H9 (cell line): ENCODE measurements at regions not wholly inside any gene's neighbourhood (a gene's known extent, or its start where the extent isn't known, plus 50 kb on each side); places are given as distances from the start of the nearest gene placed in this dataset.

ENCODE experiments used
- DNase-seq: peaks from one replicate; pipeline ENCODE4 v3.0.0-alpha.2; 2017
- H2AFZ ChIP-seq: one replicate; pipeline ENCODE4 v1.6.1; 2013; ENCODE audit warnings: mild to moderate bottlenecking, low read length, control low read depth, moderate library complexity
- H2AK5ac ChIP-seq: 2 replicates; pipeline ENCODE4 v1.6.1; 2013; ENCODE audit warnings: low read length, control low read depth, mixed read lengths; ENCODE audit not compliant: insufficient read length
- H2BK120ac ChIP-seq: one replicate; pipeline ENCODE4 v1.6.1; 2013; ENCODE audit warnings: low read depth, mild to moderate bottlenecking, low read length, control low read depth, inconsistent platforms; ENCODE audit not compliant: poor library complexity, severe bottlenecking
- H2BK12ac ChIP-seq: 2 replicates; pipeline ENCODE4 v1.6.1; 2013; ENCODE audit warnings: low read length, control low read depth, mixed read lengths, low read depth; ENCODE audit not compliant: insufficient read length
- H2BK15ac ChIP-seq: 2 replicates; pipeline ENCODE4 v1.6.1; 2013; ENCODE audit warnings: low read depth, low read length, control low read depth
- H2BK20ac ChIP-seq: one replicate; pipeline ENCODE4 v1.6.1; 2013; ENCODE audit warnings: low read depth, mild to moderate bottlenecking, low read length, control low read depth, inconsistent platforms; ENCODE audit not compliant: poor library complexity, severe bottlenecking
- H2BK5ac ChIP-seq: 2 replicates; pipeline ENCODE4 v1.6.1; 2013; ENCODE audit warnings: low read length, control low read depth, mixed read lengths; ENCODE audit not compliant: insufficient read length
- H3K14ac ChIP-seq: 2 replicates; pipeline ENCODE4 v1.6.1; 2013; ENCODE audit warnings: low read length, control low read depth; ENCODE audit not compliant: insufficient read depth
- H3K18ac ChIP-seq: 2 replicates; pipeline ENCODE4 v1.6.1; 2013; ENCODE audit warnings: low read depth, mild to moderate bottlenecking, mixed read lengths, low read length, control low read depth; ENCODE audit not compliant: insufficient read length
- H3K23ac ChIP-seq: 2 replicates; pipeline ENCODE4 v1.6.1; 2013; ENCODE audit warnings: low read length, control low read depth, mixed read lengths, low read depth; ENCODE audit not compliant: insufficient read length
- H3K23me2 ChIP-seq: 2 replicates; pipeline ENCODE4 v1.6.1; 2013; ENCODE audit warnings: low read depth, mild to moderate bottlenecking, mixed read lengths, low read length, control low read depth; ENCODE audit not compliant: insufficient read length, poor library complexity, severe bottlenecking
- H3K27ac ChIP-seq: 2 replicates; pipeline ENCODE4 v1.5.1; 2013; ENCODE audit warnings: low read length, control low read depth, mixed read lengths, low read depth; ENCODE audit not compliant: insufficient read length
- H3K27me3 ChIP-seq: 2 replicates; pipeline ENCODE4 v1.6.1; 2013; ENCODE audit warnings: low read length, control low read depth, inconsistent platforms; ENCODE audit not compliant: insufficient read depth
- H3K4ac ChIP-seq: 2 replicates; pipeline ENCODE4 v1.6.1; 2013; ENCODE audit warnings: low read depth, mild to moderate bottlenecking, control low read depth, inconsistent platforms, low read length, moderate library complexity
- H3K4me1 ChIP-seq: 2 replicates; pipeline ENCODE4 v1.6.1; 2013; ENCODE audit warnings: low read length, control low read depth, inconsistent platforms; ENCODE audit not compliant: insufficient read depth
- H3K4me2 ChIP-seq: 2 replicates; pipeline ENCODE4 v1.6.1; 2013; ENCODE audit warnings: low read length, control low read depth, mixed read lengths; ENCODE audit not compliant: insufficient read length, insufficient read depth
- H3K56ac ChIP-seq: 2 replicates; pipeline ENCODE4 v1.6.1; 2013; ENCODE audit warnings: low read depth, mild to moderate bottlenecking, mixed read lengths, low read length, control low read depth; ENCODE audit not compliant: insufficient read length
- H3K79me1 ChIP-seq: 2 replicates; pipeline ENCODE4 v1.6.1; 2013; ENCODE audit warnings: low read depth, mild to moderate bottlenecking, moderate library complexity, low read length, control low read depth, inconsistent platforms; ENCODE audit not compliant: insufficient read depth, poor library complexity, severe bottlenecking
- H3K79me2 ChIP-seq: 2 replicates; pipeline ENCODE4 v1.6.1; 2013; ENCODE audit warnings: low read length, control low read depth, inconsistent platforms; ENCODE audit not compliant: insufficient read depth
- H3K9ac ChIP-seq: 2 replicates; pipeline ENCODE4 v1.6.1; 2013; ENCODE audit warnings: low read length, control low read depth, mixed read lengths; ENCODE audit not compliant: insufficient read length; ENCODE audit errors: extremely low read depth
- H3K9me3 ChIP-seq: one replicate; pipeline ENCODE4 v1.6.1; 2013; ENCODE audit warnings: low read depth, low read length, inconsistent platforms; ENCODE audit not compliant: control insufficient read depth
- H3T11ph ChIP-seq: one replicate; pipeline ENCODE4 v1.6.1; 2013; ENCODE audit warnings: mild to moderate bottlenecking, low read length, control low read depth, inconsistent platforms
- H4K20me1 ChIP-seq: one replicate; pipeline ENCODE4 v1.6.1; 2013; ENCODE audit not compliant: control insufficient read depth, insufficient read length, insufficient read depth
- H4K5ac ChIP-seq: 2 replicates; pipeline ENCODE4 v1.6.1; 2013; ENCODE audit warnings: low read depth, mild to moderate bottlenecking, mixed read lengths, low read length, control low read depth; ENCODE audit not compliant: insufficient read length
- H4K8ac ChIP-seq: replicated peaks from 2 replicates; pipeline ENCODE4 v1.6.1; 2013; ENCODE audit warnings: low read length, control low read depth, mixed read lengths, low read depth; ENCODE audit not compliant: insufficient read length
- H4K91ac ChIP-seq: 2 replicates; pipeline ENCODE4 v1.6.1; 2013; ENCODE audit warnings: low read depth, mild to moderate bottlenecking, moderate library complexity, mixed read lengths, low read length, control low read depth; ENCODE audit not compliant: insufficient read length
- H3K27ac Mint-ChIP-seq, 3 experiments: 2 replicates in 2 of 3; 3 replicates in 1 of 3; pipeline ENCODE4 v1.8.0; 2020 to 2021; ENCODE audit warnings: mixed read lengths in 3 of 3, mild to moderate bottlenecking in 1 of 3, moderate library complexity in 1 of 3
- H3K27me3 Mint-ChIP-seq: 2 replicates; pipeline ENCODE4 v1.8.0; 2021; ENCODE audit warnings: low read depth, mild to moderate bottlenecking, moderate library complexity, mixed read lengths
- H3K36me3 Mint-ChIP-seq, 3 experiments: 2 replicates in 2 of 3; 3 replicates in 1 of 3; pipeline ENCODE4 v1.8.0; 2020 to 2021; ENCODE audit warnings: low read depth in 3 of 3, mixed read lengths in 3 of 3; ENCODE audit not compliant: insufficient read depth in 1 of 3
- H3K4me1 Mint-ChIP-seq, 2 experiments: 2 replicates each; pipeline ENCODE4 v1.8.0; 2020; ENCODE audit warnings: mixed read lengths in 2 of 2
- H3K4me3 Mint-ChIP-seq, 2 experiments: 2 replicates in 1 of 2; 3 replicates in 1 of 2; pipeline ENCODE4 v1.8.0; 2020 to 2021; ENCODE audit warnings: mild to moderate bottlenecking in 2 of 2, mixed read lengths in 2 of 2, moderate library complexity in 1 of 2
- H3K9me3 Mint-ChIP-seq, 2 experiments: 2 replicates in 1 of 2; 3 replicates in 1 of 2; pipeline ENCODE4 v1.8.0; 2020; ENCODE audit warnings: mild to moderate bottlenecking in 2 of 2, mixed read lengths in 2 of 2, moderate library complexity in 1 of 2
- CTCF ChIP-seq: fragments of 200-600 bp; sonication (generic); conservative IDR thresholded peaks from 3 replicates; pipeline ENCODE4 v1.8.0; 2021; ENCODE audit warnings: antibody characterized with exemption, mild to moderate bottlenecking
- WGBS: extraction: QIAGEN DNeasy Blood & Tissue Kit; methylation state at CpG from one replicate; pipeline ENCODE4 v1.1.7; 2013; ENCODE audit warnings: missing lambda C conversion rate, low lambda C conversion rate, mixed read lengths; ENCODE audit not compliant: insufficient read length; ENCODE audit errors: extremely low coverage; 5-methylcytosine and 5-hydroxymethylcytosine counted together

GRCh38 chr4:180768610-180769009 is 1474.6 kb upstream of the TENM3 start:
- Histone ChIP-seq H2AFZ (no peak overlapping the region), H2BK12ac (no peak overlapping the region), H3T11ph (no peak overlapping the region), H2BK120ac (no peak overlapping the region), H3K27ac (no peak overlapping the region), H3K23ac (no peak overlapping the region), H3K79me1 (no peaks in the 10 kb centered on the region), H4K5ac (no peak overlapping the region), H3K9me3 (peaks cover 5% of the 10 kb centered on the region), H3K4me2 (no peak overlapping the region), H2BK15ac (no peak overlapping the region), H2AK5ac (no peak overlapping the region), H2BK5ac (no peak overlapping the region), H3K14ac (no peak overlapping the region), H3K9ac (no peak overlapping the region), H3K4ac (no peak overlapping the region), H3K79me2 (no peaks in the 10 kb centered on the region), H4K20me1 (no peaks in the 10 kb centered on the region), H4K91ac (no peak overlapping the region), H3K27me3 (no peaks in the 10 kb centered on the region), H3K23me2 (no peaks in the 10 kb centered on the region), H3K56ac (no peak overlapping the region), H2BK20ac (no peak overlapping the region), H3K18ac (no peak overlapping the region), H3K4me1 (peaks cover 3% of the 10 kb centered on the region; the same call in 1 of the 2 replicates), H4K8ac (no peak overlapping the region)
- peaks cover 2 to 27% (median 7%) of the 10 kb centered on the region in 3 experiments; a peak in 5 of 7 replicates for H3K36me3 Mint-ChIP-seq
- H3K4me1 Mint-ChIP-seq = peaks cover 63 to 64% of the 10 kb centered on the region in 2 experiments
- no peak for TF ChIP-seq CTCF
- DNase-seq = no peak
- H3K27me3 Mint-ChIP-seq = no peaks in the 10 kb centered on the region
- peak overlapping the region in 1 of 3 experiments; percentile 0; a peak in 1 of 7 replicates for H3K27ac Mint-ChIP-seq
- H3K4me3 Mint-ChIP-seq = no peak overlapping the region; a peak in 1 of 5 replicates
- whole genome bisulfite sequencing = no CpG with 5 or more reads among the region's 3 CpGs
- H3K9me3 Mint-ChIP-seq = peaks cover 8 to 13% of the 10 kb centered on the region in 2 experiments
